CD4-positive, alpha-beta T cell treated with Interleukin-6 for 4 hours (primary cell): ENCODE measurements at regions not wholly inside any gene's neighbourhood (a gene's known extent, or its start where the extent isn't known, plus 50 kb on each side); places are given as distances from the start of the nearest gene placed in this dataset.

Experiments used
- DNase-seq: peaks from one replicate; pipeline ENCODE4 v3.0.0-alpha.2; 2020; ENCODE audit warnings: mixed read lengths

- no peak for DNase-seq
These were observed 260.7 kb upstream of the KLHL29 start for GRCh38 chr2:23124214-23124750.

GRCh38 chr2:23127465-23127864 lies 257.5 kb upstream of the KLHL29 start:
- DNase-seq, result no peak

- DNase-seq, result no peak
These were observed 256.2 kb upstream of the KLHL29 start for GRCh38 chr2:23128684-23129292.

GRCh38 chr2:23131066-23131575 lies 253.9 kb upstream of the KLHL29 start:
- DNase-seq, result no peak

- DNase-seq, result no peak
These were observed 253.0 kb upstream of the KLHL29 start for GRCh38 chr2:23132000-23132399.

- no peak for DNase-seq
These were observed 252.0 kb upstream of the KLHL29 start for GRCh38 chr2:23132823-23133595.

- DNase-seq, result no peak
These were observed 250.3 kb upstream of the KLHL29 start for GRCh38 chr2:23134726-23135125.

GRCh38 chr2:23135481-23136100 lies 249.4 kb upstream of the KLHL29 start:
- no peak for DNase-seq

GRCh38 chr2:23137166-23137565 lies 247.8 kb upstream of the KLHL29 start:
- DNase-seq, result no peak

- no peak for DNase-seq
These were observed 246.3 kb upstream of the KLHL29 start for GRCh38 chr2:23138701-23139100.

GRCh38 chr2:23145460-23145859 lies 239.5 kb upstream of the KLHL29 start:
- DNase-seq, result no peak

GRCh38 chr2:23146011-23146410 lies 239.0 kb upstream of the KLHL29 start:
- DNase-seq, result no peak

- no peak for DNase-seq
These were observed 236.6 kb upstream of the KLHL29 start for GRCh38 chr2:23148342-23148741.

- DNase-seq, result no peak
These were observed 235.2 kb upstream of the KLHL29 start for GRCh38 chr2:23149777-23150176.

- no peak for DNase-seq
These were observed 231.5 kb upstream of the KLHL29 start for GRCh38 chr2:23153484-23153883.

- DNase-seq, result no peak
These were observed 230.0 kb upstream of the KLHL29 start for GRCh38 chr2:23155022-23155421.

- DNase-seq, result no peak
These were observed 227.2 kb upstream of the KLHL29 start for GRCh38 chr2:23157812-23158211.

- no peak for DNase-seq
These were observed 226.7 kb upstream of the KLHL29 start for GRCh38 chr2:23158306-23158705.

- no peak for DNase-seq
These were observed 225.1 kb upstream of the KLHL29 start for GRCh38 chr2:23159746-23160405.

GRCh38 chr2:23164173-23164572 lies 220.8 kb upstream of the KLHL29 start:
- DNase-seq, result no peak

- no peak for DNase-seq
These were observed 215.1 kb upstream of the KLHL29 start for GRCh38 chr2:23169896-23170295.

GRCh38 chr2:23171108-23171507 lies 213.9 kb upstream of the KLHL29 start:
- no peak for DNase-seq

GRCh38 chr2:23178396-23178795 lies 206.6 kb upstream of the KLHL29 start:
- no peak for DNase-seq
